Esophagus (tissue), 2 donors: ENCODE measurements at regions not wholly inside any gene's neighbourhood (a gene's known extent, or its start where the extent isn't known, plus 50 kb on each side); places are given as distances from the start of the nearest gene placed in this dataset.

Experiments
- H3K27ac ChIP-seq, 2 donors: one replicate each; pipeline ENCODE4 v1.5.1; 2013; ENCODE audit warnings: low read depth in 2 of 2, mild to moderate bottlenecking in 2 of 2, inconsistent platforms in 1 of 2, low read length in 1 of 2, moderate library complexity in 1 of 2
- H3K27me3 ChIP-seq, 2 donors: one replicate each; pipeline ENCODE4 v1.6.1; 2013; ENCODE audit warnings: low read length in 2 of 2, control low read depth in 1 of 2, mild to moderate bottlenecking in 1 of 2; ENCODE audit not compliant: insufficient read depth in 2 of 2, control insufficient read depth in 1 of 2
- H3K36me3 ChIP-seq, 2 donors: one replicate each; pipeline ENCODE4 v1.6.1; 2013; ENCODE audit warnings: low read length in 1 of 2; ENCODE audit not compliant: control insufficient read depth in 2 of 2, insufficient read depth in 2 of 2
- H3K4me1 ChIP-seq, 2 donors: one replicate each; pipeline ENCODE4 v1.6.1; 2013; ENCODE audit warnings: low read length in 1 of 2; ENCODE audit not compliant: control insufficient read depth in 2 of 2, insufficient read depth in 2 of 2
- H3K4me3 ChIP-seq, 2 donors: one replicate each; pipeline ENCODE4 v1.5.1; 2013; ENCODE audit warnings: low read length in 2 of 2, mild to moderate bottlenecking in 2 of 2, low read depth in 1 of 2, moderate library complexity in 1 of 2
- H3K9me3 ChIP-seq, 2 donors: one replicate each; pipeline ENCODE4 v1.6.1; 2013; ENCODE audit warnings: mild to moderate bottlenecking in 2 of 2, low read depth in 1 of 2, low read length in 1 of 2, moderate library complexity in 1 of 2; ENCODE audit not compliant: control insufficient read depth in 2 of 2, insufficient read depth in 1 of 2
- WGBS, 2 donors: extraction: QIAGEN DNeasy Blood & Tissue Kit; methylation state at CpG; one replicate each; pipeline ENCODE4 v1.1.7; 2013; 5-methylcytosine and 5-hydroxymethylcytosine counted together
- donor health status: healthy with polysubstance abuse.
- donor health status: Bipolar disorder and iron deficiency.

DNA sequence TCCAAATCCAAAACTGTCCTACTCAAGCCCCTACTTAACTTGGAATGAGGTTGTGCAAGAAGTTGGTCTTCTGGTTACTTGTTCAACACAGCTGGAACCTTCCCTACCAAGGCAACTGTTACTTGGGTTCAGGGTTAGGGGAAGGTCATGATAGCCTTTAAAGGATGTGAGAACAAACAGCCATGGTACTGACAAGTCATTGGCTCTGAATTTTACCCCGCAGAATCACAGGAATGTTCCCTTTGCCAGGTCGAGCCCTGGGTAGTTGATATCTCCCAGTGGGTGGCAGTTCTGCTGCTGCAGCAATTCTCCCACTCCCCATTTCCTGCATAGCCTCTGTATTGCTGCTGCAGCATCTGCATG is 396.1 kb upstream of the MPDZ start:
- Histone ChIP-seq H3K4me1 (no peaks in the 10 kb centered on the region), H3K36me3 (no peaks in the 10 kb centered on the region), H3K27ac (no peak overlapping the region), H3K4me3 (no peak overlapping the region), H3K27me3 (no peaks in the 10 kb centered on the region), H3K9me3 (no peaks in the 10 kb centered on the region)
- WGBS, 2 donors: 42 to 60% methylated on average over 2 of the region's 2 CpGs

DNA sequence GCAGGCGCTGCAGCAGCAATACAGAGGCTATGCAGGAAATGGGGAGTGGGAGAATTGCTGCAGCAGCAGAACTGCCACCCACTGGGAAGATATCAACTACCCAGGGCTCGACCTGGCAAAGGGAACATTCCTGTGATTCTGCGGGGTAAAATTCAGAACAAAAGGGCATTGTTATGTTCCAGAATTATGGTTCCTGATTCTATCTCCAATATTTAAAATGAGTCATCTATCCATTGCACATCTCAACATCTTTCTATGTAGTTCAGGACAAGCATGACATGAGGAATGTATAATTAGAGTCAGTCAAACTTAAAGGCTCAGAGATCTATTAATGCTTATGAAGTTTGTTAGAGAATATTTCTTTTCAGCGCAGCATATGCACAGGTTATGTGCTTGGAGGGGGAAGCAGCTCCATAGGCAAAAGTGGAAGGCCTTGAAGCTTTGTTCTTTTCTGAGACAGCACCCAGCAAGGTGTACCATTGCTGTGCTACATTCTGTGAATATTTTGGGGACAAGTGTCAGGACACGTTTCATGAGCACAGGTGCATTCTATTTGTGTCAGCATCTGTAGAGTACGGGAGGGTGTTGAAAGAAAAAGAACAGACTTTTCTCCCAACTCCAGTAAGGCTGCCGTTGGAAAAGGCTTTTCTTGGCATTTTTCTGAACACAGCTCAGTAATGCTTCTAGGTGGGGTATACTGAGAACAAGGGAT is 395.6 kb upstream of the MPDZ start:
- Histone ChIP-seq H3K4me3 (no peak overlapping the region), H3K4me1 (no peaks in the 10 kb centered on the region), H3K9me3 (no peaks in the 10 kb centered on the region), H3K36me3 (no peaks in the 10 kb centered on the region), H3K27me3 (no peaks in the 10 kb centered on the region), H3K27ac (no peak overlapping the region)
- 74 to 84% methylated on average over 7 of the region's 7 CpGs for WGBS, 2 donors

- 45 to 50% methylated on average over 3 of the region's 3 CpGs for WGBS, 2 donors
- Histone ChIP-seq H3K27me3 (no peaks in the 10 kb centered on the region), H3K27ac (no peak overlapping the region), H3K4me1 (no peaks in the 10 kb centered on the region), H3K4me3 (no peak overlapping the region), H3K9me3 (no peaks in the 10 kb centered on the region), H3K36me3 (no peaks in the 10 kb centered on the region)
These were observed 393.9 kb upstream of the MPDZ start for GRCh38 chr9:13673348-13673747.

GRCh38 chr9:13665418-13666066 is 386.1 kb upstream of the MPDZ start:
- Histone ChIP-seq H3K4me3 (no peak overlapping the region), H3K9me3 (no peaks in the 10 kb centered on the region), H3K27me3 (no peaks in the 10 kb centered on the region), H3K4me1 (no peaks in the 10 kb centered on the region), H3K27ac (no peak overlapping the region), H3K36me3 (no peaks in the 10 kb centered on the region)
- WGBS, 2 donors: 81 to 87% methylated on average over 4 of the region's 4 CpGs

GRCh38 chr9:13661014-13661413 is 381.5 kb upstream of the MPDZ start:
- H3K4me3 ChIP-seq: no peak overlapping the region
- WGBS, 2 donors: 81 to 87% methylated on average over 3 of the region's 3 CpGs

DNA sequence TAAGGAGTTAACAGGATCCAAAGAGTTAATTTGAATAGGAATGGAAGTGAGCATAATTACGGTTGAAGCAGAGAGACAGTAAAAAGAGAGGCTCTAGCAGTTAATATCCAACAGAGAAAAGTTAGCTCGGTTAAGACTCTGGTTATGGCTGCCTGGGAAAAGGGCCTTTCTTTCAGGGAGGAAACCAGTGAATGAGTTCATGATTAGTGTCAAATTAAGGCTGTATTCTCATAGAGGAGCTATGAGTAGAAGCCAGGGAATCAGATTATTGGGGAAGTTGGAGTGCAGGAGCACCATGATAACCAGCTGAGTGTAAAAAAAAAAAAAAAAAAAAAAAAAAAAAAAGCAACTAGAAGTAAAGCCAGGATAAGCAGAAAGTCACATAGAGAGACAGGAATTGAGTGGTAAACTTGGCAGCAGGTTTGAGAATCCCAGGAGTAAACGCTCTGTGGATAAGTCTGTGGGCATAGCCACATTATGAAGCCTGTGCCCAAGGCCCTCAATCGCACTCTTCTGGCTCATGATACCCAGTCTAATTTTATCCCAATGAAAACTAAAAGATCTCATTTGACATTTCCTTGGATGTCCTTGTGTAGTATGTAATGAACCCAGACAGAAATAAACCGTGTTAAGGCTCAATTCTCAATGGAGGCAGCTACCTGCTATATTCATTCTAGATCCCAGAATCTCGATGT is 372.6 kb upstream of the MPDZ start:
- Histone ChIP-seq H3K4me1 (no peaks in the 10 kb centered on the region), H3K4me3 (no peak overlapping the region), H3K27ac (no peak overlapping the region), H3K36me3 (no peaks in the 10 kb centered on the region), H3K9me3 (peaks cover 0 to 1% of the 10 kb centered on the region in 2 donors), H3K27me3 (no peaks in the 10 kb centered on the region)
- 76 to 77% methylated on average over 6 of the region's 6 CpGs for WGBS, 2 donors

More at GRCh38 chr9:13661014-13661413, 381.5 kb upstream of the MPDZ start:
- Histone ChIP-seq H3K27ac (no peak overlapping the region), H3K9me3 (no peaks in the 10 kb centered on the region), H3K36me3 (no peaks in the 10 kb centered on the region), H3K4me1 (no peaks in the 10 kb centered on the region), H3K27me3 (no peaks in the 10 kb centered on the region)

- Histone ChIP-seq H3K27me3 (no peaks in the 10 kb centered on the region), H3K27ac (no peak overlapping the region), H3K4me1 (no peaks in the 10 kb centered on the region), H3K4me3 (no peak overlapping the region), H3K36me3 (no peaks in the 10 kb centered on the region), H3K9me3 (peaks cover 0 to 1% of the 10 kb centered on the region in 2 donors)
- 91 to 92% methylated on average over 8 of the region's 8 CpGs for WGBS, 2 donors
These were observed 372.0 kb upstream of the MPDZ start for GRCh38 chr9:13651526-13651925.

- H3K4me1 ChIP-seq: no peaks in the 10 kb centered on the region
- 74 to 85% methylated on average over 3 of the region's 3 CpGs for WGBS, 2 donors
- H3K27ac ChIP-seq: no peak overlapping the region
- H3K4me3 ChIP-seq: no peak overlapping the region
- H3K36me3 ChIP-seq: no peaks in the 10 kb centered on the region
- peaks cover 0 to 1% of the 10 kb centered on the region in 2 donors for H3K9me3 ChIP-seq
- H3K27me3 ChIP-seq: no peaks in the 10 kb centered on the region
These were observed 369.2 kb upstream of the MPDZ start for GRCh38 chr9:13648676-13649075.

- peaks cover 0 to 1% of the 10 kb centered on the region in 2 donors for H3K9me3 ChIP-seq
- no peaks in the 10 kb centered on the region for H3K4me1 ChIP-seq
- no peak overlapping the region for H3K27ac ChIP-seq
These were observed 368.6 kb upstream of the MPDZ start for GRCh38 chr9:13648068-13648467.

More at GRCh38 chr9:13648068-13648467, 368.6 kb upstream of the MPDZ start:
- no peaks in the 10 kb centered on the region for H3K27me3 ChIP-seq
- H3K4me3 ChIP-seq: no peak overlapping the region
- no peaks in the 10 kb centered on the region for H3K36me3 ChIP-seq
